ENCODE measurements at regions not wholly inside any gene's neighbourhood (a gene's known extent, or its start where the extent isn't known, plus 50 kb on each side); places are given as distances from the start of the nearest gene placed in this dataset.

- Mint-ChIP-seq H3K9me3 (no peaks in the 10 kb centered on the region), H3K27ac (no peak overlapping the region), H3K4me3 (no peak overlapping the region), H3K27me3 (peaks cover 18 to 27% of the 10 kb centered on the region in 2 donors), H3K4me1 (ENCODE audit: low read depth in 2 of 2) (no peaks in the 10 kb centered on the region), H3K36me3 (ENCODE audit: insufficient read depth) (no peaks in the 10 kb centered on the region)
- ATAC-seq (replicated peaks) = no peak
- DNase-seq = no peak
Measured at GRCh38 chr9:86690034-86690433, 257.3 kb downstream of the GAS1 start.

- Mint-ChIP-seq H3K27me3 (peaks cover 18 to 22% of the 10 kb centered on the region in 2 donors), H3K4me3 (no peak overlapping the region), H3K36me3 (ENCODE audit: insufficient read depth) (no peaks in the 10 kb centered on the region), H3K9me3 (no peaks in the 10 kb centered on the region), H3K4me1 (ENCODE audit: low read depth in 2 of 2) (no peaks in the 10 kb centered on the region), H3K27ac (no peak overlapping the region)
- no peak for DNase-seq
- ATAC-seq (replicated peaks) = no peak
Measured at GRCh38 chr9:86687788-86688187, 259.5 kb downstream of the GAS1 start.

GRCh38 chr9:86685556-86685955, 261.8 kb downstream of the GAS1 start:
- ATAC-seq (replicated peaks) (no peak), DNase-seq (no peak)
- no peaks in the 10 kb centered on the region for H3K36me3 Mint-ChIP-seq (ENCODE audit: insufficient read depth)
- peaks cover 18 to 20% of the 10 kb centered on the region in 2 donors for H3K27me3 Mint-ChIP-seq
- no peak overlapping the region for H3K4me3 Mint-ChIP-seq
- no peaks in the 10 kb centered on the region for H3K9me3 Mint-ChIP-seq
- no peak overlapping the region for H3K27ac Mint-ChIP-seq
- H3K4me1 Mint-ChIP-seq (ENCODE audit: low read depth in 2 of 2) = peaks cover 0 to 1% of the 10 kb centered on the region in 2 donors

GRCh38 chr9:86684148-86684547, 263.2 kb downstream of the GAS1 start:
- Mint-ChIP-seq H3K4me3 (no peak overlapping the region), H3K27me3 (peaks cover 21 to 27% of the 10 kb centered on the region in 2 donors)
- ATAC-seq (replicated peaks) = no peak

DNA sequence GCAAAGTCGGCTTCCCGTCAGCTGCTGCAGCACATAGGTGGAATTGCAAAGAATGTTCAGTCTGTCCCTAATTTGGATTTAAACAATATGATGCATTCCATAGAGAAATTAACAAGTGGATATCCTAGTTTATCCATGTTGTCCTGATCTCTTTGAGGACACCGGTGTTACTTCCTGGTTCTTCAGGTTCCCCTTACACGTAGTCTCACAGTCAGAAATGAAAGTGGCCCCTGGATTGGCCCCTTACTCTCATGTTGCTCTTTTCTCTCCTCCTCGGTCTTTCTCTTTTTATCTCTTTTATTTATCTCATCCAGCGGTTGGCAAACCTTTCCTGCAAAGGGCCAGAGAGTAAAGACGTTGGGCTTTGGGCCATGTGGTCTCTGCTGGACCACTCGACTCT, 265.1 kb downstream of the GAS1 start:
- no peaks in the 10 kb centered on the region for H3K9me3 Mint-ChIP-seq
- H3K4me1 Mint-ChIP-seq (ENCODE audit: low read depth in 2 of 2) = peaks cover 0 to 1% of the 10 kb centered on the region in 2 donors
- DNase-seq (no peak), ATAC-seq (replicated peaks) (no peak)
- peaks cover 21 to 30% of the 10 kb centered on the region in 2 donors for H3K27me3 Mint-ChIP-seq
- H3K36me3 Mint-ChIP-seq (ENCODE audit: insufficient read depth) = no peaks in the 10 kb centered on the region
- H3K27ac Mint-ChIP-seq = no peak overlapping the region
- H3K4me3 Mint-ChIP-seq = peak overlapping the region; percentile 1 to 6

More at GRCh38 chr9:86684148-86684547, 263.2 kb downstream of the GAS1 start:
- Mint-ChIP-seq H3K9me3 (no peaks in the 10 kb centered on the region), H3K4me1 (ENCODE audit: low read depth in 2 of 2) (peaks cover 0 to 1% of the 10 kb centered on the region in 2 donors), H3K36me3 (ENCODE audit: insufficient read depth) (no peaks in the 10 kb centered on the region), H3K27ac (no peak overlapping the region)
- DNase-seq = no peak

GRCh38 chr9:86679909-86680308, 267.4 kb downstream of the GAS1 start:
- ATAC-seq (replicated peaks) (no peak), DNase-seq (no peak)
- no peak overlapping the region for H3K27ac Mint-ChIP-seq
- peaks cover 15 to 22% of the 10 kb centered on the region in 2 donors for H3K27me3 Mint-ChIP-seq
- H3K4me3 Mint-ChIP-seq = no peak overlapping the region
- H3K9me3 Mint-ChIP-seq = no peaks in the 10 kb centered on the region
- H3K4me1 Mint-ChIP-seq (ENCODE audit: low read depth in 2 of 2) = peaks cover 0 to 1% of the 10 kb centered on the region in 2 donors
- no peaks in the 10 kb centered on the region for H3K36me3 Mint-ChIP-seq (ENCODE audit: insufficient read depth)

DNA sequence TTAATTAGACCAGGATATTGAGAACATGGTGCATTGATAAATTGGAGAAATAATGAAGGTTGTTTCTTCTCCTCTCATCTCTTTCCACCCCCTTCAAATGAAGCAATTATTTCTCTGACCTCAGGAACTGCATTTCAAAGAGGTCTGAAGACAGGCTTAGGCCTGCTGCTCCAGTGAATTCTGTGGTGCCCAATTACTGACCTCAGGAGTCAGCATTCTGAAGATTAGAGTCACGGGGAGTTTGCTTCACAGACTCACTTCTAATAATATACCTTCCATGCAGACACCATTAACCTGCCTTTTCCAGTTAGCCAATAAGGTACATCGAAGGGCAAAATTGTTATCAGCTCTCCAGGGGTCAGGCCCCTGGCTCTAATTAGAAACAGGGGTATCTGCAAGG, 270.9 kb downstream of the GAS1 start:
- Mint-ChIP-seq H3K36me3 (ENCODE audit: insufficient read depth) (no peaks in the 10 kb centered on the region), H3K27ac (no peak overlapping the region), H3K9me3 (no peaks in the 10 kb centered on the region), H3K4me3 (no peak overlapping the region), H3K4me1 (ENCODE audit: low read depth in 2 of 2) (no peaks in the 10 kb centered on the region), H3K27me3 (peaks cover 27% of the 10 kb centered on the region in 2 donors)
- DNase-seq = no peak
- no peak for ATAC-seq (replicated peaks)

DNA sequence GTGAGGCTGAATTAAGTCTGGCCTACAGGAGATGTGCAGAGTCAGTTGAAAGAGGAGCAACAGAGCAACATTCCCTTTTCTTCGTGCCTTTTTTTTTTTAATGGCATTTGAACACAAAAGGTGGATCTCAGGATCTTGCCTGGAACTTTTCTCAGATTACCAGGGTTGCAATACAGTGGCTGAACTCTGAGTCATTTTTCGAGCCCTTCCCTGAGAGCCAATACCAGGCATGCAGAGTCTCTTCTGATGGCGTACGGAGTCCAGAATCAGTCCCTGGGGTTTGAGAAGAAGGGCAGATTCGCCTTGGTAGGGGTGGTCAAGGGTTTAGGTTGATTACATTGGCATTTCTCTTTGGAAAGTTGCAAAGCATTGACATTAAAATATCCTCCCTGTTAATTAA, 271.5 kb downstream of the GAS1 start:
- no peaks in the 10 kb centered on the region for H3K4me1 Mint-ChIP-seq (ENCODE audit: low read depth in 2 of 2)
- no peaks in the 10 kb centered on the region for H3K9me3 Mint-ChIP-seq
- DNase-seq = no peak
- H3K4me3 Mint-ChIP-seq = no peak overlapping the region
- H3K27me3 Mint-ChIP-seq = peaks cover 27 to 28% of the 10 kb centered on the region in 2 donors
- no peak for ATAC-seq (replicated peaks)
- no peaks in the 10 kb centered on the region for H3K36me3 Mint-ChIP-seq (ENCODE audit: insufficient read depth)
- no peak overlapping the region for H3K27ac Mint-ChIP-seq

- H3K27ac Mint-ChIP-seq = no peak overlapping the region
- H3K4me1 Mint-ChIP-seq (ENCODE audit: low read depth in 2 of 2) = no peaks in the 10 kb centered on the region
- no peak for ATAC-seq (replicated peaks)
- no peak for DNase-seq
- no peak overlapping the region for H3K4me3 Mint-ChIP-seq
- no peaks in the 10 kb centered on the region for H3K9me3 Mint-ChIP-seq
- H3K36me3 Mint-ChIP-seq (ENCODE audit: insufficient read depth) = no peaks in the 10 kb centered on the region
- H3K27me3 Mint-ChIP-seq = peaks cover 26 to 36% of the 10 kb centered on the region in 2 donors
Measured at GRCh38 chr9:86674487-86674886, 272.8 kb downstream of the GAS1 start.

DNA sequence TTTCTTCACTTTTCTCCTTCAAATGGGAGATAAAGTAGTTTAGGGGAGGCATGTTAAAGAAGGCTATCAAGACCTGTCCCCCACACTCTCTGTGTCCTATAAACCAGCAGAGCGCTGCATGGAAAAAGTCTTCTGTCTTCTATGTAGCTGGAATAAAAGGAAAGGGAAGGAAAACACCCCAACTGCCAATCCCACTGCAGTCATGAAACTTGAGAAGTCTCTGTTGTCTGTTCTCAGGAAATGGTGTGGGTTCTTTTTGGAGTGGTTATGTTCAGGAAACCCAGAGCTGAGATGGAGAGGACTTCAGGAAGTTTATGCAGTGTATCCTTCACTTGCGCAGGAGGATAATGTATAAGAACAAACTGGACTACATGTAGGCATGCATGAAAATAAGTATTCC, 274.3 kb downstream of the GAS1 start:
- Mint-ChIP-seq H3K27ac (no peak overlapping the region), H3K4me1 (ENCODE audit: low read depth in 2 of 2) (no peaks in the 10 kb centered on the region), H3K36me3 (ENCODE audit: insufficient read depth) (no peaks in the 10 kb centered on the region), H3K4me3 (no peak overlapping the region), H3K9me3 (no peaks in the 10 kb centered on the region), H3K27me3 (peaks cover 26 to 33% of the 10 kb centered on the region in 2 donors)
- ATAC-seq (replicated peaks) = no peak
- no peak for DNase-seq

DNA sequence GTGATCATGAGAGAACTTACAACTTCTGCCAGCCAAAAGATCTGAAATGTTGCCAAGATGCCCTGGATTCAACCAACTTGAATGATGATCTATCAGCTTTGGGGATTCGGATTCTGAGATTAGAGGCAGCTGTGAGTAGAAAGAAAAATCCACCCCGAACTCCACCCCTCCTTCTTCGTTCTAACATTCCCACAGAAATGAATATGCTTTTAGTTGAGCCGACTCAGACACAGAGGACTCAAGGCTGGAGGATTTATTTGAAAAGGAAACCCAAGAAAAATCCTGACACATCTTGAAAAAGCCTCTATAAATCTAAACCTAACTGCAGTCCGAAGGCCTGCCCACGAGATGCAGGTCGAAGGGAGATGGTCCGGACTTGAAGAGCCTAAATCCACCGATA, 275.0 kb downstream of the GAS1 start:
- no peak overlapping the region for H3K27ac Mint-ChIP-seq
- H3K4me3 Mint-ChIP-seq = no peak overlapping the region
- no peaks in the 10 kb centered on the region for H3K4me1 Mint-ChIP-seq (ENCODE audit: low read depth in 2 of 2)
- DNase-seq (no peak), ATAC-seq (replicated peaks) (no peak)
- peaks cover 25 to 33% of the 10 kb centered on the region in 2 donors for H3K27me3 Mint-ChIP-seq
- no peaks in the 10 kb centered on the region for H3K9me3 Mint-ChIP-seq
- no peaks in the 10 kb centered on the region for H3K36me3 Mint-ChIP-seq (ENCODE audit: insufficient read depth)

GRCh38 chr9:86671018-86671417, 276.3 kb downstream of the GAS1 start:
- H3K36me3 Mint-ChIP-seq (ENCODE audit: insufficient read depth) = no peaks in the 10 kb centered on the region
- DNase-seq (no peak), ATAC-seq (replicated peaks) (no peak)
- H3K9me3 Mint-ChIP-seq = peaks cover 0 to 4% of the 10 kb centered on the region in 2 donors
- no peak overlapping the region for H3K4me3 Mint-ChIP-seq
- peaks cover 4 to 6% of the 10 kb centered on the region in 2 donors for H3K4me1 Mint-ChIP-seq (ENCODE audit: low read depth in 2 of 2)
- H3K27ac Mint-ChIP-seq = no peak overlapping the region
- H3K27me3 Mint-ChIP-seq = peaks cover 33 to 44% of the 10 kb centered on the region in 2 donors

- H3K27me3 Mint-ChIP-seq = peaks cover 36 to 49% of the 10 kb centered on the region in 2 donors
- no peak overlapping the region for H3K4me3 Mint-ChIP-seq
- H3K27ac Mint-ChIP-seq = no peak overlapping the region
- H3K9me3 Mint-ChIP-seq = peaks cover 0 to 4% of the 10 kb centered on the region in 2 donors
- DNase-seq = no peak
- no peaks in the 10 kb centered on the region for H3K36me3 Mint-ChIP-seq (ENCODE audit: insufficient read depth)
- ATAC-seq (replicated peaks) = no peak
- peaks cover 4 to 6% of the 10 kb centered on the region in 2 donors for H3K4me1 Mint-ChIP-seq (ENCODE audit: low read depth in 2 of 2)
Measured at GRCh38 chr9:86670536-86670935, 276.8 kb downstream of the GAS1 start.

DNA sequence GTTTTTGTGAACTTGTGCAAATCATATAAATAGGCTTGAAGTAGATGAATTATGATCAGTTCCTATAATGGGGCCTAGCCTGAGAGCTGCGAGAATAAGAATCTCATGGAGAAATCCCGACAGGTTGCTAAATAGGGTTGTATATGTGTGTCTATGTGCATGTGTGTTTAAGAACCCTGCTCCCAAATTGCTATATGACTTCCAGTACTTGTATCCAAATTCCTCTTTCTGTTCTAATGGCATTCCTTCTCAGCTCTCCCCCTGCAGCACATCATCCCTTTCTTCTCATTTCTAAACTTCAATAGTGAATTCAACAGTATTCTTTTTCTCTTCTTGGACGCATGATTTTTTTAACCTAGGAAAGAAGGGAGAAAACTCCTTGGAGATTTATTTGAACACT, 277.2 kb downstream of the GAS1 start:
- Mint-ChIP-seq H3K9me3 (peaks cover 0 to 4% of the 10 kb centered on the region in 2 donors), H3K4me3 (no peak overlapping the region), H3K27ac (no peak overlapping the region), H3K36me3 (ENCODE audit: insufficient read depth) (no peaks in the 10 kb centered on the region), H3K4me1 (ENCODE audit: low read depth in 2 of 2) (peaks cover 4 to 6% of the 10 kb centered on the region in 2 donors), H3K27me3 (peaks cover 39 to 52% of the 10 kb centered on the region in 2 donors)
- DNase-seq (no peak), ATAC-seq (replicated peaks) (no peak)

DNA sequence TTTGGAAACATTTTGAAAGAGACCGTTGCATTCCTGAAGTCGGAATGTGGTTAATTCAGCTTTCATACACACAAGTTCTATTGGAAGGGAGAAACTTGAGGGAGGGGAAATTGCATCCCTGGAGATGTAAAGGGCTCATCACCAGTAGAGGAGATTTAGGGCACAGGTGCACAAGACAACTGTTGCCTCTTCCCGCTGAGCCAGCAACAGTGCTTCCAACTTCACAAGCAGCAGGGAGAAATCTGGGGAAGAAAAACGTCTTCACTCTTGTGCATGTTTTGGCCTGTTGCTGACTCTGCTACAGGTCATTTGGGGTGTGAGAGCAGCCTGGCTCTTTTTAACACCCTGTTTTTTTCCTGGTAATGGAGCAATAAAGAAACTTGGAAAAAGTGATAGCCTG, 277.9 kb downstream of the GAS1 start:
- Mint-ChIP-seq H3K27ac (no peak overlapping the region), H3K4me1 (ENCODE audit: low read depth in 2 of 2) (peaks cover 4 to 6% of the 10 kb centered on the region in 2 donors), H3K9me3 (peaks cover 0 to 4% of the 10 kb centered on the region in 2 donors), H3K36me3 (ENCODE audit: insufficient read depth) (no peaks in the 10 kb centered on the region), H3K27me3 (peaks cover 41 to 52% of the 10 kb centered on the region in 2 donors), H3K4me3 (no peak overlapping the region)
- ATAC-seq (replicated peaks) = no peak
- DNase-seq = no peak

All from effector memory CD8-positive, alpha-beta T cell (primary cell).